ENCODE measurements at regions not wholly inside any gene's neighbourhood (a gene's known extent, or its start where the extent isn't known, plus 50 kb on each side); places are given as distances from the start of the nearest gene placed in this dataset.
"Not testable (repeated sequence)": the region's sequence is repeated elsewhere in the genome, so short reads cannot be mapped to it uniquely, and the experiment has no call there.

DNA sequence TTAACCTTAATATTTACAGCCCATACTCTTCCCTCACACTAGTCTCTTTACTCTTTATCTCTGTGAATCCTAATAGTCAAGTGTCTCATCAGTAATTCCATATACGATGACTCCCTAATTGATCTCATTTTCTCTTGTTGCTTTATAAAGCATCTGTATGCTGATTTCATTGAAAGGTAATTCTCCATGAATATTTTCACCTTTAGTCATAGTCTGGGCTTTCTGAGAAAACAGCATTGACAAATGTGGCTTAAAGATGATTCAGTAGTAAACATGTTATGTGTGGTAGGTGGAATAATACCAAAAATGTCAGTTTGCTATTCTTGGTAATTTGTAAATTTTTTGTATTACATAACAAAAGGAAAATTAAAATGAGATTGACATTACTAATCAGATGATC lies 1176.5 kb downstream of the NCAM2 start:
- WGBS, 2 donors = 92% methylated on average over 1 of the region's 1 CpG
- Histone ChIP-seq H3K9me3 (peaks cover 0 to 4% (median 0%) of the 10 kb centered on the region in 4 donors), H3K4me1 (no peaks in the 10 kb centered on the region), H3K27me3 (no peaks in the 10 kb centered on the region), H3K4me3 (no peak overlapping the region), H3K27ac (no peak overlapping the region), H3K36me3 (no peaks in the 10 kb centered on the region)
- TF ChIP-seq EP300 (IDR thresholded peaks at IDR 0.05) = no peak
- no peak for ATAC-seq (ENCODE audit: low FRiP score in 2 of 2)
- DNase-seq = no peak

- Histone ChIP-seq H3K4me1 (no peaks in the 10 kb centered on the region), H3K36me3 (no peaks in the 10 kb centered on the region), H3K9me3 (no peaks in the 10 kb centered on the region), H3K27ac (no peak overlapping the region), H3K4me3 (no peak overlapping the region), H3K27me3 (no peaks in the 10 kb centered on the region)
- WGBS, 2 donors = 91 to 93% methylated on average over 6 of the region's 6 CpGs
- DNase-seq (no peak), ATAC-seq (ENCODE audit: low FRiP score in 2 of 2) (no peak)
- TF ChIP-seq, protein P1, sequence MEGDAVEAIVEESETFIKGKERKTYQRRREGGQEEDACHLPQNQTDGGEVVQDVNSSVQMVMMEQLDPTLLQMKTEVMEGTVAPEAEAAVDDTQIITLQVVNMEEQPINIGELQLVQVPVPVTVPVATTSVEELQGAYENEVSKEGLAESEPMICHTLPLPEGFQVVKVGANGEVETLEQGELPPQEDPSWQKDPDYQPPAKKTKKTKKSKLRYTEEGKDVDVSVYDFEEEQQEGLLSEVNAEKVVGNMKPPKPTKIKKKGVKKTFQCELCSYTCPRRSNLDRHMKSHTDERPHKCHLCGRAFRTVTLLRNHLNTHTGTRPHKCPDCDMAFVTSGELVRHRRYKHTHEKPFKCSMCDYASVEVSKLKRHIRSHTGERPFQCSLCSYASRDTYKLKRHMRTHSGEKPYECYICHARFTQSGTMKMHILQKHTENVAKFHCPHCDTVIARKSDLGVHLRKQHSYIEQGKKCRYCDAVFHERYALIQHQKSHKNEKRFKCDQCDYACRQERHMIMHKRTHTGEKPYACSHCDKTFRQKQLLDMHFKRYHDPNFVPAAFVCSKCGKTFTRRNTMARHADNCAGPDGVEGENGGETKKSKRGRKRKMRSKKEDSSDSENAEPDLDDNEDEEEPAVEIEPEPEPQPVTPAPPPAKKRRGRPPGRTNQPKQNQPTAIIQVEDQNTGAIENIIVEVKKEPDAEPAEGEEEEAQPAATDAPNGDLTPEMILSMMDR (IDR thresholded peaks at IDR 0.05) = no peak
- TF ChIP-seq POLR2AphosphoS5 (IDR thresholded peaks at IDR 0.05) (no peak), POLR2A (IDR thresholded peaks at IDR 0.05) (no peak), EP300 (IDR thresholded peaks at IDR 0.05) (no peak)
Measured at GRCh38 chr21:22189278-22189677, 1191.1 kb downstream of the NCAM2 start.

GRCh38 chr21:22191581-22191980 lies 1193.4 kb downstream of the NCAM2 start:
- Histone ChIP-seq H3K36me3 (no peaks in the 10 kb centered on the region), H3K27me3 (no peaks in the 10 kb centered on the region), H3K4me1 (no peaks in the 10 kb centered on the region), H3K27ac (no peak overlapping the region), H3K4me3 (no peak overlapping the region), H3K9me3 (no peaks in the 10 kb centered on the region)
- TF ChIP-seq POLR2A (IDR thresholded peaks at IDR 0.05) = no peak
- TF ChIP-seq, protein P1 (IDR thresholded peaks at IDR 0.05) = no peak
- ATAC-seq (ENCODE audit: low FRiP score in 2 of 2) (no peak), DNase-seq (no peak)
- WGBS, 2 donors = 38 to 45% methylated on average over 1 of the region's 1 CpG

DNA sequence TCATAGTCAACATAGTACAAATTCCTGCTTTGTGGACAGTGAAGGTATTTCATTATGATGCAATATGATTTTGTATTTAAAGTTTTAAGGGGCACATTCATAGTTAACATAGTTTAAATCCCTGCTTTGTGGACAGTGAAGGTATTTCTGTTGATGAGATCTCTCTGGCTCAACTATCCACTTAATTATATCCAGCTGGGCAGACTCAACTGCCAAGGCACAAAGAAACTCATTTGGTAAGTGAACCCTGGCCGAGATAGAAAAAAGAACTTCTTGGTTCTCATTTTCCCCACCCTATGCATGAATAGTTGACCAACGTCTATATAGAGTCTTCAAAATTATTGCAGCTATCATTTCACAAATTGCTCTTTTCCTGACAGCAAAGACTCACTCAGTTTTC lies 1194.6 kb downstream of the NCAM2 start:
- WGBS, 2 donors = 58 to 66% methylated on average over 2 of the region's 2 CpGs

GRCh38 chr21:22194986-22195385 lies 1196.8 kb downstream of the NCAM2 start:
- not testable (repeated sequence) for H3K4me3 ChIP-seq; H3K36me3 ChIP-seq; DNase-seq; ATAC-seq (ENCODE audit: low FRiP score in 2 of 2); H3K4me1 ChIP-seq; H3K27ac ChIP-seq; H3K9me3 ChIP-seq; H3K27me3 ChIP-seq
- 82 to 91% methylated on average over 6 of the region's 6 CpGs for WGBS, 2 donors

More for the DNA sequence above, 1194.6 kb downstream of the NCAM2 start:
- DNase-seq = no peak
- Histone ChIP-seq H3K36me3 (no peaks in the 10 kb centered on the region), H3K4me3 (no peak overlapping the region), H3K27me3 (no peaks in the 10 kb centered on the region), H3K27ac (no peak overlapping the region), H3K4me1 (no peaks in the 10 kb centered on the region), H3K9me3 (no peaks in the 10 kb centered on the region)
- no peak for ATAC-seq (ENCODE audit: low FRiP score in 2 of 2)
- TF ChIP-seq, protein P1 (IDR thresholded peaks at IDR 0.05) = no peak
- TF ChIP-seq EP300 (IDR thresholded peaks at IDR 0.05) (no peak), POLR2AphosphoS5 (IDR thresholded peaks at IDR 0.05) (no peak), POLR2A (IDR thresholded peaks at IDR 0.05) (no peak)

- no peaks in the 10 kb centered on the region for H3K27me3 ChIP-seq
- no peaks in the 10 kb centered on the region for H3K36me3 ChIP-seq
- 71 to 85% methylated on average over 4 of the region's 4 CpGs for WGBS, 2 donors
- ATAC-seq (ENCODE audit: low FRiP score in 2 of 2) (peak in 1 of 2 donors; percentile 28), DNase-seq (no peak)
- no peak for TF ChIP-seq EP300 (IDR thresholded peaks at IDR 0.05)
- TF ChIP-seq POLR2AphosphoS5 (IDR thresholded peaks at IDR 0.05) = no peak
- TF ChIP-seq, protein P1 (IDR thresholded peaks at IDR 0.05) = no peak
- TF ChIP-seq POLR2A (IDR thresholded peaks at IDR 0.05) = no peak
- H3K27ac ChIP-seq = no peak overlapping the region
- H3K4me3 ChIP-seq = no peak overlapping the region
- H3K9me3 ChIP-seq = no peaks in the 10 kb centered on the region
- no peaks in the 10 kb centered on the region for H3K4me1 ChIP-seq
Measured at GRCh38 chr21:22200378-22201092, 1202.3 kb downstream of the NCAM2 start.

All from upper lobe of left lung (tissue), 6 donors.